KMS-11 (cell line): ENCODE measurements at regions not wholly inside any gene's neighbourhood (a gene's known extent, or its start where the extent isn't known, plus 50 kb on each side); places are given as distances from the start of the nearest gene placed in this dataset.

Experiments
- H2AFZ ChIP-seq: fragments of 200-600 bp; sonication (generic); 2 replicates; pipeline ENCODE4 v1.6.1; 2016; ENCODE audit warnings: antibody characterized with exemption, mixed run types, low read depth
- H3K27ac ChIP-seq: fragments of 200-600 bp; sonication (generic); 2 replicates; pipeline ENCODE4 v1.6.1; 2016; ENCODE audit warnings: mild to moderate bottlenecking, mixed run types
- H3K27me3 ChIP-seq: fragments of 200-600 bp; sonication (generic); 2 replicates; pipeline ENCODE4 v1.6.1; 2017; ENCODE audit warnings: mild to moderate bottlenecking, low read depth, mixed run types, moderate library complexity; ENCODE audit not compliant: insufficient read depth
- H3K36me3 ChIP-seq: fragments of 200-600 bp; sonication (generic); 2 replicates; pipeline ENCODE4 v1.6.1; 2017; ENCODE audit warnings: mild to moderate bottlenecking, mixed run types; ENCODE audit not compliant: insufficient read depth
- H3K4me1 ChIP-seq: fragments of 200-600 bp; sonication (generic); 2 replicates; pipeline ENCODE4 v1.6.1; 2016; ENCODE audit warnings: mild to moderate bottlenecking, low read depth, mixed run types; ENCODE audit not compliant: poor library complexity, severe bottlenecking
- H3K4me2 ChIP-seq: fragments of 200-600 bp; sonication (generic); 2 replicates; pipeline ENCODE4 v1.7.0; 2016; ENCODE audit warnings: mild to moderate bottlenecking, mixed run types
- H3K4me3 ChIP-seq: fragments of 200-600 bp; sonication (generic); IDR thresholded peaks from 2 replicates; pipeline ENCODE4 v1.6.1; 2017; ENCODE audit warnings: low read depth, low read length, mixed read lengths; ENCODE audit not compliant: insufficient read depth
- H3K79me2 ChIP-seq: fragments of 200-600 bp; sonication (generic); 2 replicates; pipeline ENCODE4 v1.6.1; 2016; ENCODE audit warnings: low read depth, mixed run types; ENCODE audit not compliant: insufficient read depth
- H3K9ac ChIP-seq: fragments of 200-600 bp; sonication (generic); 2 replicates; pipeline ENCODE4 v1.6.1; 2016; ENCODE audit warnings: mild to moderate bottlenecking, mixed run types
- H4K20me1 ChIP-seq: fragments of 200-600 bp; sonication (generic); 2 replicates; pipeline ENCODE4 v1.6.1; 2016; ENCODE audit warnings: mild to moderate bottlenecking, mixed run types; ENCODE audit not compliant: insufficient read depth
- TF ChIP-seq, protein P1 (sequence below): fragments of 200-600 bp; sonication (generic); conservative IDR thresholded peaks from 2 replicates; pipeline ENCODE4 v1.6.1; 2017; ENCODE audit warnings: low read depth, mild to moderate bottlenecking, antibody characterized with exemption, low read length, moderate library complexity, mixed read lengths

DNA sequence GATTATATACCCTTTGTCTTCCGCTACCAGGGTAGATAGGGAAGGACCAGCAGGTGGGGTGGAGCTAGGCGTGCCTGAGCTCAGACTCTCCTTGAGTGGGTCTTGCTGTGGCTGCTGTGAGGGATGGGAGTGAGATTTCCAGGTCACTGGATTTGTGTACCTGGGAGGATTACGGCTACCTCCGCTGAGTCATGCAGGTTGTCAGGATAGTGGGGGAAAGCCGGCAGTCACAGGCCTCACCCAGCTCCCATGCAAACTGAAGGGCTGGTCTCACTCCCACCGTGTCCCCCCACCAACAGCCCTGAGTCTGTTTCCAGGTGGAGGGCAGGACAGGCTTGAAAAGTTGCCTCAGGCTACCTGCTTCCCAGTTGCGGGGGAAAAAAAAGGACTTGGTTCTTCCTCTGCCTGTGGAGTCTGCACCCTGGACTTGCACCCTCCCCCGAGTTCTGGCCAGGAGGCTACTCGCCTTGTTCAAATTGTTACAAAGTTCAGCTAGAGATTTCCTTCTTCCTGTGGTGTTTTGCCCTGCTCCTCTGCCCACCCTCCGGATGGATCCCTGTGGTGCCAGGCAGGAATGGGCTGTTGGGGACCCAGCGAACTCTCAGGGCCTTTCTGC lies 268.3 kb downstream of the VAPA start:
- TF ChIP-seq, protein P1, sequence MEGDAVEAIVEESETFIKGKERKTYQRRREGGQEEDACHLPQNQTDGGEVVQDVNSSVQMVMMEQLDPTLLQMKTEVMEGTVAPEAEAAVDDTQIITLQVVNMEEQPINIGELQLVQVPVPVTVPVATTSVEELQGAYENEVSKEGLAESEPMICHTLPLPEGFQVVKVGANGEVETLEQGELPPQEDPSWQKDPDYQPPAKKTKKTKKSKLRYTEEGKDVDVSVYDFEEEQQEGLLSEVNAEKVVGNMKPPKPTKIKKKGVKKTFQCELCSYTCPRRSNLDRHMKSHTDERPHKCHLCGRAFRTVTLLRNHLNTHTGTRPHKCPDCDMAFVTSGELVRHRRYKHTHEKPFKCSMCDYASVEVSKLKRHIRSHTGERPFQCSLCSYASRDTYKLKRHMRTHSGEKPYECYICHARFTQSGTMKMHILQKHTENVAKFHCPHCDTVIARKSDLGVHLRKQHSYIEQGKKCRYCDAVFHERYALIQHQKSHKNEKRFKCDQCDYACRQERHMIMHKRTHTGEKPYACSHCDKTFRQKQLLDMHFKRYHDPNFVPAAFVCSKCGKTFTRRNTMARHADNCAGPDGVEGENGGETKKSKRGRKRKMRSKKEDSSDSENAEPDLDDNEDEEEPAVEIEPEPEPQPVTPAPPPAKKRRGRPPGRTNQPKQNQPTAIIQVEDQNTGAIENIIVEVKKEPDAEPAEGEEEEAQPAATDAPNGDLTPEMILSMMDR = no peak
- Histone ChIP-seq H3K4me3 (no peak overlapping the region), H3K4me1 (no peaks in the 10 kb centered on the region), H2AFZ (no peak overlapping the region), H3K27ac (no peak overlapping the region), H3K4me2 (no peak overlapping the region), H4K20me1 (no peaks in the 10 kb centered on the region), H3K79me2 (no peaks in the 10 kb centered on the region), H3K27me3 (no peaks in the 10 kb centered on the region), H3K9ac (no peak overlapping the region), H3K36me3 (no peaks in the 10 kb centered on the region)

DNA sequence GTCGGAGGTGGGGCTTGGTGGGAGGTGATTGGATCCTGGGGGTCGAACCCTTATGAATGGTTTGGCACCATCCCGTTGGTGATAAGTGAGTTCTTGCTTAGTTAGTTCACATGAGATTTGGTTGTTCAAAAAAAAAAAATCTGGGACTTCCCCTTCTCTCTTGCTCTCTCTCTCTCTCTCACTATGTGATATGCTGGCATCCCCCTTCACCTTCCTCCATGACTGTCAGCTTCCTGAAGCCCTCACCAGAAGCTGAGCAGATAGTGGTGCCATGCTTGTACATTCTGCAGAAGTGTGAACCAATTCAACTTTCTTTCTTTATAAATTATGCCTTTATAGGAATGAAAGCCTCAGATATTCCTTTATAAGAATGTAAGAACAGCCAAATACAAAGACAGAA lies 269.7 kb upstream of the APCDD1 start:
- H3K4me3 ChIP-seq = no peak overlapping the region
- H3K4me1 ChIP-seq = no peaks in the 10 kb centered on the region
- no peak overlapping the region for H2AFZ ChIP-seq
- H3K36me3 ChIP-seq = no peaks in the 10 kb centered on the region
- no peak overlapping the region for H3K27ac ChIP-seq
- TF ChIP-seq, protein P1 = no peak
- no peak overlapping the region for H3K9ac ChIP-seq
- no peaks in the 10 kb centered on the region for H4K20me1 ChIP-seq
- no peaks in the 10 kb centered on the region for H3K27me3 ChIP-seq
- H3K4me2 ChIP-seq = no peak overlapping the region
- no peaks in the 10 kb centered on the region for H3K79me2 ChIP-seq

DNA sequence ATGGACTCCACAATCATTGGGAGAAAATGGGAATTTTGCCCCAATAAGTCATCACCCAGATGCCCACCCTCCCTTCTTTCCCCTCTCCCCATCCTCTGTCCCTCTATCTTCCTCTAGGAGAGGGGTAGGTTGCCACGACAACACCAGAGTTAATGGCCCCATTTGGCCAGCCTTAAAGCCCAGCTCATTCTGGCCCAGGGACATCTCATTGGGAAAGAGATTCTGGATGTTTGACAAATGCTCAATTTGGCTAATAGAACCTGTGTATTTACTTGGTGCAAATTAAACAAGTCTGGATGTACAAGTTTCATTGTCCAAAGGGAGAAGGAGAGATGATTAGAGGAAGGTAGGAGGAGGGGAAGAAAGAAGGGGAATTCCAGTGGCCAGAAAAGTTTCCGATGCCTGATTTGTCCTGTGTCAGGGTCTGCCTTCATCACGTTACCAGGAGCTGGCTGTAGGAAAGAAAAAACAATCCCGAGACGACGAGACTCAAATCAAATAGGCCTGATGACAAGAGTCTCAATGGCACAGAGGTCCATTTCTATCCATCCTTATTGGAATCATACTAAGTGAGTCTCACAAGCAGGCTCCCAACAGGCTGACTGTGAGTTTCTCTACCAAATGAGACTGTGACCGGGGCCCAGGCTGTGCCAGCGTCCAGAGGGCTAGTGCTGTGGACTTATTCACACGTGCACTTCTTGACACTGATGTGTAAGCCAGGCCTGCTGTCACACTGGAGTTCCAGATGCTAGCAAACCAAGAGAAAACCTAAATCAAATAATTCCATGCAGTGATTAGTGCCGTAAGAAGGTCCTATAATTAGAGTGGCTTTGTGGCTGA lies 265.2 kb upstream of the APCDD1 start:
- H3K79me2 ChIP-seq = no peaks in the 10 kb centered on the region
- no peaks in the 10 kb centered on the region for H3K27me3 ChIP-seq
- H3K27ac ChIP-seq = no peak overlapping the region
- H3K36me3 ChIP-seq = no peaks in the 10 kb centered on the region
- no peak overlapping the region for H3K4me2 ChIP-seq
- H2AFZ ChIP-seq = no peak overlapping the region
- no peak overlapping the region for H3K4me3 ChIP-seq
- no peak overlapping the region for H3K9ac ChIP-seq
- no peaks in the 10 kb centered on the region for H3K4me1 ChIP-seq
- TF ChIP-seq, protein P1 = no peak
- H4K20me1 ChIP-seq = no peaks in the 10 kb centered on the region

DNA sequence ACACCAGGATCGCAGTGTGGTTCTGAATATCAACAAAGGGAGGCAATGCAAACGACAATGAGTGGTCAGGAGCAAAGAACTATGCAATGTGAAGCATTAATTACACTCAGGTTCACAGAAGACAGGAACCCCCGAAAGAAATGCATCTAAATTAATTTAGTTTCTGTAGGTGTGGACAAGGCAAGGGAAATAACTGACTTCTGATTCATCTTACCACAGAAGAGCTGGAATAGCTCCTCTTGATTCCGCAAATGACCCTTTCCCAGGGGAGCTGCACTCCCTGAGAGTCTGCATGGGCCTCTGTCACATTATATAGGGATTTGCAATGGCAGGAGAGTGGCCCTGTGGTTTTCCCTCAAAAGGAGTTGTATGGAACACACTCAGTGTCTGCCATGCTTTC lies 263.9 kb upstream of the APCDD1 start:
- TF ChIP-seq, protein P1 = no peak
- Histone ChIP-seq H4K20me1 (no peaks in the 10 kb centered on the region), H3K36me3 (no peaks in the 10 kb centered on the region)

More for the DNA sequence above, 263.9 kb upstream of the APCDD1 start:
- Histone ChIP-seq H3K4me2 (no peak overlapping the region), H3K4me3 (no peak overlapping the region), H2AFZ (no peak overlapping the region), H3K79me2 (no peaks in the 10 kb centered on the region), H3K27ac (no peak overlapping the region), H3K4me1 (no peaks in the 10 kb centered on the region), H3K27me3 (no peaks in the 10 kb centered on the region), H3K9ac (no peak overlapping the region)
